ENCODE measurements at regions not wholly inside any gene's neighbourhood (a gene's known extent, or its start where the extent isn't known, plus 50 kb on each side); places are given as distances from the start of the nearest gene placed in this dataset.

- H3K4me3 ChIP-seq (replicated peaks; ENCODE audit: low read depth, low read length): no peak overlapping the region
- DNase-seq (ENCODE audit: extremely low read depth, low read depth): no peak
- no peak for TF ChIP-seq CTCF (IDR thresholded peaks at IDR 0.05; ENCODE audit: low read depth, low read length, missing control alignments)
These were observed 146.0 kb upstream of the IER5L start for GRCh38 chr9:129323999-129324553.

- TF ChIP-seq CTCF (IDR thresholded peaks at IDR 0.05; ENCODE audit: low read depth, low read length, missing control alignments): no peak
- no peak for DNase-seq (ENCODE audit: extremely low read depth, low read depth)
- no peak overlapping the region for H3K4me3 ChIP-seq (replicated peaks; ENCODE audit: low read depth, low read length)
These were observed 145.4 kb upstream of the IER5L start for GRCh38 chr9:129323376-129323998.

GRCh38 chr9:129322641-129323375 is 144.7 kb upstream of the IER5L start:
- no peak for TF ChIP-seq CTCF (IDR thresholded peaks at IDR 0.05; ENCODE audit: low read depth, low read length, missing control alignments)
- no peak overlapping the region for H3K4me3 ChIP-seq (replicated peaks; ENCODE audit: low read depth, low read length)
- no peak for DNase-seq (ENCODE audit: extremely low read depth, low read depth)

GRCh38 chr9:129322022-129322621 is 144.1 kb upstream of the IER5L start:
- DNase-seq (ENCODE audit: extremely low read depth, low read depth): no peak
- TF ChIP-seq CTCF (IDR thresholded peaks at IDR 0.05; ENCODE audit: low read depth, low read length, missing control alignments): no peak

GRCh38 chr9:129321286-129322021 is 143.4 kb upstream of the IER5L start:
- DNase-seq (ENCODE audit: extremely low read depth, low read depth): no peak
- TF ChIP-seq CTCF (IDR thresholded peaks at IDR 0.05; ENCODE audit: low read depth, low read length, missing control alignments): no peak
- no peak overlapping the region for H3K4me3 ChIP-seq (replicated peaks; ENCODE audit: low read depth, low read length)

More at GRCh38 chr9:129322022-129322621, 144.1 kb upstream of the IER5L start:
- no peak overlapping the region for H3K4me3 ChIP-seq (replicated peaks; ENCODE audit: low read depth, low read length)

- TF ChIP-seq CTCF (IDR thresholded peaks at IDR 0.05; ENCODE audit: low read depth, low read length, missing control alignments): no peak
- peak overlapping the region; percentile 30 for H3K4me3 ChIP-seq (replicated peaks; ENCODE audit: low read depth, low read length)
- DNase-seq (ENCODE audit: extremely low read depth, low read depth): peak; percentile 72
These were observed 142.7 kb upstream of the IER5L start for GRCh38 chr9:129320575-129321285.

All from HFF-Myc (cell line).